ENCODE measurements at regions not wholly inside any gene's neighbourhood (a gene's known extent, or its start where the extent isn't known, plus 50 kb on each side); places are given as distances from the start of the nearest gene placed in this dataset.

- no peak for DNase-seq (ENCODE audit: low read depth)
- no peak for TF ChIP-seq CTCF (conservative IDR thresholded peaks at IDR 0.05; ENCODE audit: low read depth, low read length)
- H3K4me3 ChIP-seq (ENCODE audit: low read depth, low read length): no peak overlapping the region
Measured at GRCh38 chr21:38651570-38651969, 153.3 kb upstream of the ERG start.

GRCh38 chr21:38652396-38652795 is 153.3 kb upstream of the ETS2 start:
- H3K4me3 ChIP-seq (ENCODE audit: low read depth, low read length): no peak overlapping the region
- TF ChIP-seq CTCF (conservative IDR thresholded peaks at IDR 0.05; ENCODE audit: low read depth, low read length): no peak
- DNase-seq (ENCODE audit: low read depth): no peak

- DNase-seq (ENCODE audit: low read depth): no peak
- TF ChIP-seq CTCF (conservative IDR thresholded peaks at IDR 0.05; ENCODE audit: low read depth, low read length): no peak
- no peak overlapping the region for H3K4me3 ChIP-seq (ENCODE audit: low read depth, low read length)
Measured at GRCh38 chr21:38654580-38654979, 151.1 kb upstream of the ETS2 start.

GRCh38 chr21:38658511-38658910 is 147.2 kb upstream of the ETS2 start:
- DNase-seq (ENCODE audit: low read depth): no peak
- H3K4me3 ChIP-seq (ENCODE audit: low read depth, low read length): no peak overlapping the region
- TF ChIP-seq CTCF (conservative IDR thresholded peaks at IDR 0.05; ENCODE audit: low read depth, low read length): no peak

GRCh38 chr21:38659936-38660332 is 145.8 kb upstream of the ETS2 start:
- no peak overlapping the region for H3K4me3 ChIP-seq (ENCODE audit: low read depth, low read length)
- no peak for TF ChIP-seq CTCF (conservative IDR thresholded peaks at IDR 0.05; ENCODE audit: low read depth, low read length)
- DNase-seq (ENCODE audit: low read depth): no peak

- no peak for TF ChIP-seq CTCF (conservative IDR thresholded peaks at IDR 0.05; ENCODE audit: low read depth, low read length)
- H3K4me3 ChIP-seq (ENCODE audit: low read depth, low read length): peak overlapping the region; percentile 31
- no peak for DNase-seq (ENCODE audit: low read depth)
Measured at GRCh38 chr21:38660333-38661196, 145.2 kb upstream of the ETS2 start.
